WTC11 (cell line): ENCODE measurements at regions not wholly inside any gene's neighbourhood (a gene's known extent, or its start where the extent isn't known, plus 50 kb on each side); places are given as distances from the start of the nearest gene placed in this dataset.

Experiments
- ATAC-seq: fragments of 200-7000 bp; cut with Tn5 transposase; 2 replicates; pipeline ENCODE4 v1.10.0; 2021; ENCODE audit warnings: mild to moderate bottlenecking, moderate library complexity
- CTCF ChIA-PET: fragments of 300-600 bp; sonication (Branson Sonifier 250); formaldehyde crosslinking; loops from one replicate; lab custom pipeline; 2021; ENCODE audit warnings: antibody characterized with exemption; lab: Charles Lee
- POLR2A ChIA-PET: fragments of 350-600 bp; sonication (Branson Sonifier 250); formaldehyde crosslinking; loops from one replicate; lab custom pipeline; 2021; ENCODE audit warnings: antibody characterized with exemption; lab: Charles Lee
- DNase-seq: peaks from one replicate; pipeline ENCODE4 v3.0.0; 2021; ENCODE audit warnings: low spot score
- H3K27ac Mint-ChIP-seq: 2 replicates; pipeline ENCODE4 v1.8.0; 2021; ENCODE audit warnings: mixed read lengths
- H3K27me3 Mint-ChIP-seq: 2 replicates; pipeline ENCODE4 v1.8.0; 2021; ENCODE audit warnings: low read depth, mild to moderate bottlenecking, moderate library complexity, mixed read lengths
- H3K36me3 Mint-ChIP-seq: 2 replicates; pipeline ENCODE4 v1.8.0; 2021; ENCODE audit warnings: mixed read lengths
- H3K4me1 Mint-ChIP-seq: 2 replicates; pipeline ENCODE4 v1.8.0; 2022; ENCODE audit warnings: mixed read lengths
- H3K4me3 Mint-ChIP-seq: 2 replicates; pipeline ENCODE4 v1.8.0; 2021; ENCODE audit warnings: mild to moderate bottlenecking, moderate library complexity, mixed read lengths
- H3K9me3 Mint-ChIP-seq: 2 replicates; pipeline ENCODE4 v1.8.0; 2021; ENCODE audit warnings: mixed read lengths
- ELF4 ChIP-seq: sonication (generic); formaldehyde crosslinking; IDR thresholded peaks from 2 replicates; pipeline ENCODE4 v1.8.1; 2022; ENCODE audit warnings: low read depth, mild to moderate bottlenecking, moderate library complexity, missing genetic modification reagents
- EMX1 ChIP-seq: fragments of 250-450 bp; sonication (Bioruptor Pico); IDR thresholded peaks from 2 replicates; pipeline ENCODE4 v1.8.0; 2021; ENCODE audit warnings: mild to moderate bottlenecking
- FOXP1 ChIP-seq: sonication (generic); formaldehyde crosslinking; IDR thresholded peaks from 2 replicates; pipeline ENCODE4 v1.8.0; 2022; ENCODE audit warnings: missing genetic modification reagents, mild to moderate bottlenecking, moderate library complexity, borderline replicate concordance
- NFE2L1 ChIP-seq: sonication (generic); formaldehyde crosslinking; IDR thresholded peaks from 2 replicates; pipeline ENCODE4 v1.8.1; 2023; ENCODE audit warnings: missing genetic modification reagents
- NFYB ChIP-seq: sonication (generic); formaldehyde crosslinking; conservative IDR thresholded peaks from 2 replicates; pipeline ENCODE4 v1.8.0; 2022; ENCODE audit warnings: low read depth, missing genetic modification reagents
- NR2C2 ChIP-seq: sonication (generic); formaldehyde crosslinking; IDR thresholded peaks from 2 replicates; pipeline ENCODE4 v1.8.0; 2022; ENCODE audit warnings: mild to moderate bottlenecking, missing genetic modification reagents
- NR3C1 ChIP-seq: sonication (generic); formaldehyde crosslinking; conservative IDR thresholded peaks from 2 replicates; pipeline ENCODE4 v1.8.1; 2023; ENCODE audit warnings: low read depth, mild to moderate bottlenecking, missing genetic modification reagents
- RORB ChIP-seq: fragments of 250-450 bp; sonication (Bioruptor Pico); IDR thresholded peaks from 2 replicates; pipeline ENCODE4 v1.9.0; 2021; ENCODE audit warnings: mild to moderate bottlenecking
- TEAD1 ChIP-seq: sonication (generic); formaldehyde crosslinking; IDR thresholded peaks from 2 replicates; pipeline ENCODE4 v1.8.0; 2022; ENCODE audit warnings: mild to moderate bottlenecking, missing genetic modification reagents
- ZBTB21 ChIP-seq: sonication (generic); formaldehyde crosslinking; IDR thresholded peaks from 2 replicates; pipeline ENCODE4 v1.8.1; 2023; ENCODE audit warnings: mild to moderate bottlenecking, missing genetic modification reagents, borderline replicate concordance
- ZNF121 ChIP-seq: sonication (generic); formaldehyde crosslinking; IDR thresholded peaks from 2 replicates; pipeline ENCODE4 v1.8.0; 2023; ENCODE audit warnings: missing genetic modification reagents
- TF ChIP-seq, protein P1 (sequence below): fragments of 250-450 bp; sonication (Bioruptor Pico); IDR thresholded peaks from 2 replicates; pipeline ENCODE4 v1.9.0; 2021; ENCODE audit warnings: mild to moderate bottlenecking
- TF ChIP-seq, protein P2 (sequence below): sonication (generic); formaldehyde crosslinking; IDR thresholded peaks from 2 replicates; pipeline ENCODE4 v1.8.0; 2022; ENCODE audit warnings: missing genetic modification reagents
- TF ChIP-seq, protein P3 (sequence below): sonication (generic); formaldehyde crosslinking; IDR thresholded peaks from 2 replicates; pipeline ENCODE4 v1.8.0; 2023; ENCODE audit warnings: missing genetic modification reagents, mild to moderate bottlenecking, borderline replicate concordance
- TF ChIP-seq, protein P4 (sequence below): sonication (generic); formaldehyde crosslinking; conservative IDR thresholded peaks from 2 replicates; pipeline ENCODE4 v1.8.1; 2022; ENCODE audit warnings: mild to moderate bottlenecking, missing genetic modification reagents
- TF ChIP-seq, protein P5 (sequence below): sonication (generic); formaldehyde crosslinking; IDR thresholded peaks from 2 replicates; pipeline ENCODE4 v1.8.0; 2022; ENCODE audit warnings: mild to moderate bottlenecking, missing genetic modification reagents
- TF ChIP-seq, protein P6 (sequence below): sonication (generic); formaldehyde crosslinking; IDR thresholded peaks from 2 replicates; pipeline ENCODE4 v1.8.0; 2023; ENCODE audit warnings: mild to moderate bottlenecking, missing genetic modification reagents
- TF ChIP-seq, protein P7 (sequence below): sonication (generic); formaldehyde crosslinking; IDR thresholded peaks from 2 replicates; pipeline ENCODE4 v1.8.1; 2022; ENCODE audit warnings: mild to moderate bottlenecking, missing genetic modification reagents, moderate library complexity, borderline replicate concordance
- TF ChIP-seq, protein P8 (sequence below): sonication (generic); formaldehyde crosslinking; IDR thresholded peaks from 2 replicates; pipeline ENCODE4 v1.8.1; 2022; ENCODE audit warnings: low read depth, mild to moderate bottlenecking, moderate library complexity, missing genetic modification reagents, borderline replicate concordance
- TF ChIP-seq, protein P9 (sequence below): fragments of 250-450 bp; sonication (Bioruptor Pico); IDR thresholded peaks from 2 replicates; pipeline ENCODE4 v1.9.0; 2021; ENCODE audit warnings: moderate library complexity, mild to moderate bottlenecking, inconsistent platforms, borderline replicate concordance

DNA sequence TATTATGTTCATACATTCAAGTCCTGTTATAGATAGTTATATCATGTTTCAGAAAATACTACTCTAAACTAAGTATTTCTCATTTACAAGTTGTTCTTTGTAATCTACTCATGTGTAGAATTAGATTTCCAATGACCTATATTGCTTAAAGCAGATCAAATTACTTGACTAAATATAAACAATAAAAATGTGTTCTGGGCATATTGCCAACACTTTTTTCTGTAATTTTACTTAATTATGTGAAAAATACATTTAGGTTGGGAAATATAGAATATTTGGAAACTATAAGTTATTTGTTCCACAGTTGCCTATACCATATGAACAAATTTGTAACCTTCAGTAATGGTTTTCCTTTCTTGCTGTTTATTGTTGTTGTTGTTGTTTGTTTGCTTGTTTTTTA, 275.2 kb upstream of the PCDH9 start:
- no peaks in the 10 kb centered on the region for H3K36me3 Mint-ChIP-seq
- POLR2A ChIA-PET = no interaction called here
- TF ChIP-seq, protein P1, sequence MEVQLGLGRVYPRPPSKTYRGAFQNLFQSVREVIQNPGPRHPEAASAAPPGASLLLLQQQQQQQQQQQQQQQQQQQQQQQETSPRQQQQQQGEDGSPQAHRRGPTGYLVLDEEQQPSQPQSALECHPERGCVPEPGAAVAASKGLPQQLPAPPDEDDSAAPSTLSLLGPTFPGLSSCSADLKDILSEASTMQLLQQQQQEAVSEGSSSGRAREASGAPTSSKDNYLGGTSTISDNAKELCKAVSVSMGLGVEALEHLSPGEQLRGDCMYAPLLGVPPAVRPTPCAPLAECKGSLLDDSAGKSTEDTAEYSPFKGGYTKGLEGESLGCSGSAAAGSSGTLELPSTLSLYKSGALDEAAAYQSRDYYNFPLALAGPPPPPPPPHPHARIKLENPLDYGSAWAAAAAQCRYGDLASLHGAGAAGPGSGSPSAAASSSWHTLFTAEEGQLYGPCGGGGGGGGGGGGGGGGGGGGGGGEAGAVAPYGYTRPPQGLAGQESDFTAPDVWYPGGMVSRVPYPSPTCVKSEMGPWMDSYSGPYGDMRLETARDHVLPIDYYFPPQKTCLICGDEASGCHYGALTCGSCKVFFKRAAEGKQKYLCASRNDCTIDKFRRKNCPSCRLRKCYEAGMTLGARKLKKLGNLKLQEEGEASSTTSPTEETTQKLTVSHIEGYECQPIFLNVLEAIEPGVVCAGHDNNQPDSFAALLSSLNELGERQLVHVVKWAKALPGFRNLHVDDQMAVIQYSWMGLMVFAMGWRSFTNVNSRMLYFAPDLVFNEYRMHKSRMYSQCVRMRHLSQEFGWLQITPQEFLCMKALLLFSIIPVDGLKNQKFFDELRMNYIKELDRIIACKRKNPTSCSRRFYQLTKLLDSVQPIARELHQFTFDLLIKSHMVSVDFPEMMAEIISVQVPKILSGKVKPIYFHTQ (CRISPR knock-in tag) = no peak
- TF ChIP-seq ELF4 (CRISPR knock-in tag) (no peak), NR2C2 (CRISPR knock-in tag) (no peak), ZNF121 (CRISPR knock-in tag) (no peak), NFYB (CRISPR knock-in tag) (no peak), ZBTB21 (no peak), TEAD1 (CRISPR knock-in tag) (no peak), EMX1 (CRISPR knock-in tag) (no peak), NR3C1 (CRISPR knock-in tag) (no peak), RORB (CRISPR knock-in tag) (no peak), FOXP1 (no peak), NFE2L1 (no peak)
- TF ChIP-seq, protein P2, sequence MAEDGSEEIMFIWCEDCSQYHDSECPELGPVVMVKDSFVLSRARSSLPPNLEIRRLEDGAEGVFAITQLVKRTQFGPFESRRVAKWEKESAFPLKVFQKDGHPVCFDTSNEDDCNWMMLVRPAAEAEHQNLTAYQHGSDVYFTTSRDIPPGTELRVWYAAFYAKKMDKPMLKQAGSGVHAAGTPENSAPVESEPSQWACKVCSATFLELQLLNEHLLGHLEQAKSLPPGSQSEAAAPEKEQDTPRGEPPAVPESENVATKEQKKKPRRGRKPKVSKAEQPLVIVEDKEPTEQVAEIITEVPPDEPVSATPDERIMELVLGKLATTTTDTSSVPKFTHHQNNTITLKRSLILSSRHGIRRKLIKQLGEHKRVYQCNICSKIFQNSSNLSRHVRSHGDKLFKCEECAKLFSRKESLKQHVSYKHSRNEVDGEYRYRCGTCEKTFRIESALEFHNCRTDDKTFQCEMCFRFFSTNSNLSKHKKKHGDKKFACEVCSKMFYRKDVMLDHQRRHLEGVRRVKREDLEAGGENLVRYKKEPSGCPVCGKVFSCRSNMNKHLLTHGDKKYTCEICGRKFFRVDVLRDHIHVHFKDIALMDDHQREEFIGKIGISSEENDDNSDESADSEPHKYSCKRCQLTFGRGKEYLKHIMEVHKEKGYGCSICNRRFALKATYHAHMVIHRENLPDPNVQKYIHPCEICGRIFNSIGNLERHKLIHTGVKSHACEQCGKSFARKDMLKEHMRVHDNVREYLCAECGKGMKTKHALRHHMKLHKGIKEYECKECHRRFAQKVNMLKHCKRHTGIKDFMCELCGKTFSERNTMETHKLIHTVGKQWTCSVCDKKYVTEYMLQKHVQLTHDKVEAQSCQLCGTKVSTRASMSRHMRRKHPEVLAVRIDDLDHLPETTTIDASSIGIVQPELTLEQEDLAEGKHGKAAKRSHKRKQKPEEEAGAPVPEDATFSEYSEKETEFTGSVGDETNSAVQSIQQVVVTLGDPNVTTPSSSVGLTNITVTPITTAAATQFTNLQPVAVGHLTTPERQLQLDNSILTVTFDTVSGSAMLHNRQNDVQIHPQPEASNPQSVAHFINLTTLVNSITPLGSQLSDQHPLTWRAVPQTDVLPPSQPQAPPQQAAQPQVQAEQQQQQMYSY (CRISPR knock-in tag) = no peak
- TF ChIP-seq, protein P3, sequence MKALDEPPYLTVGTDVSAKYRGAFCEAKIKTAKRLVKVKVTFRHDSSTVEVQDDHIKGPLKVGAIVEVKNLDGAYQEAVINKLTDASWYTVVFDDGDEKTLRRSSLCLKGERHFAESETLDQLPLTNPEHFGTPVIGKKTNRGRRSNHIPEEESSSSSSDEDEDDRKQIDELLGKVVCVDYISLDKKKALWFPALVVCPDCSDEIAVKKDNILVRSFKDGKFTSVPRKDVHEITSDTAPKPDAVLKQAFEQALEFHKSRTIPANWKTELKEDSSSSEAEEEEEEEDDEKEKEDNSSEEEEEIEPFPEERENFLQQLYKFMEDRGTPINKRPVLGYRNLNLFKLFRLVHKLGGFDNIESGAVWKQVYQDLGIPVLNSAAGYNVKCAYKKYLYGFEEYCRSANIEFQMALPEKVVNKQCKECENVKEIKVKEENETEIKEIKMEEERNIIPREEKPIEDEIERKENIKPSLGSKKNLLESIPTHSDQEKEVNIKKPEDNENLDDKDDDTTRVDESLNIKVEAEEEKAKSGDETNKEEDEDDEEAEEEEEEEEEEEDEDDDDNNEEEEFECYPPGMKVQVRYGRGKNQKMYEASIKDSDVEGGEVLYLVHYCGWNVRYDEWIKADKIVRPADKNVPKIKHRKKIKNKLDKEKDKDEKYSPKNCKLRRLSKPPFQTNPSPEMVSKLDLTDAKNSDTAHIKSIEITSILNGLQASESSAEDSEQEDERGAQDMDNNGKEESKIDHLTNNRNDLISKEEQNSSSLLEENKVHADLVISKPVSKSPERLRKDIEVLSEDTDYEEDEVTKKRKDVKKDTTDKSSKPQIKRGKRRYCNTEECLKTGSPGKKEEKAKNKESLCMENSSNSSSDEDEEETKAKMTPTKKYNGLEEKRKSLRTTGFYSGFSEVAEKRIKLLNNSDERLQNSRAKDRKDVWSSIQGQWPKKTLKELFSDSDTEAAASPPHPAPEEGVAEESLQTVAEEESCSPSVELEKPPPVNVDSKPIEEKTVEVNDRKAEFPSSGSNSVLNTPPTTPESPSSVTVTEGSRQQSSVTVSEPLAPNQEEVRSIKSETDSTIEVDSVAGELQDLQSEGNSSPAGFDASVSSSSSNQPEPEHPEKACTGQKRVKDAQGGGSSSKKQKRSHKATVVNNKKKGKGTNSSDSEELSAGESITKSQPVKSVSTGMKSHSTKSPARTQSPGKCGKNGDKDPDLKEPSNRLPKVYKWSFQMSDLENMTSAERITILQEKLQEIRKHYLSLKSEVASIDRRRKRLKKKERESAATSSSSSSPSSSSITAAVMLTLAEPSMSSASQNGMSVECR (CRISPR knock-in tag) = no peak
- TF ChIP-seq, protein P4, sequence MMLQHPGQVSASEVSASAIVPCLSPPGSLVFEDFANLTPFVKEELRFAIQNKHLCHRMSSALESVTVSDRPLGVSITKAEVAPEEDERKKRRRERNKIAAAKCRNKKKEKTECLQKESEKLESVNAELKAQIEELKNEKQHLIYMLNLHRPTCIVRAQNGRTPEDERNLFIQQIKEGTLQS (CRISPR knock-in tag) = no peak
- TF ChIP-seq, protein P5, sequence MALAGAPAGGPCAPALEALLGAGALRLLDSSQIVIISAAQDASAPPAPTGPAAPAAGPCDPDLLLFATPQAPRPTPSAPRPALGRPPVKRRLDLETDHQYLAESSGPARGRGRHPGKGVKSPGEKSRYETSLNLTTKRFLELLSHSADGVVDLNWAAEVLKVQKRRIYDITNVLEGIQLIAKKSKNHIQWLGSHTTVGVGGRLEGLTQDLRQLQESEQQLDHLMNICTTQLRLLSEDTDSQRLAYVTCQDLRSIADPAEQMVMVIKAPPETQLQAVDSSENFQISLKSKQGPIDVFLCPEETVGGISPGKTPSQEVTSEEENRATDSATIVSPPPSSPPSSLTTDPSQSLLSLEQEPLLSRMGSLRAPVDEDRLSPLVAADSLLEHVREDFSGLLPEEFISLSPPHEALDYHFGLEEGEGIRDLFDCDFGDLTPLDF (CRISPR knock-in tag) = no peak
- TF ChIP-seq, protein P6, sequence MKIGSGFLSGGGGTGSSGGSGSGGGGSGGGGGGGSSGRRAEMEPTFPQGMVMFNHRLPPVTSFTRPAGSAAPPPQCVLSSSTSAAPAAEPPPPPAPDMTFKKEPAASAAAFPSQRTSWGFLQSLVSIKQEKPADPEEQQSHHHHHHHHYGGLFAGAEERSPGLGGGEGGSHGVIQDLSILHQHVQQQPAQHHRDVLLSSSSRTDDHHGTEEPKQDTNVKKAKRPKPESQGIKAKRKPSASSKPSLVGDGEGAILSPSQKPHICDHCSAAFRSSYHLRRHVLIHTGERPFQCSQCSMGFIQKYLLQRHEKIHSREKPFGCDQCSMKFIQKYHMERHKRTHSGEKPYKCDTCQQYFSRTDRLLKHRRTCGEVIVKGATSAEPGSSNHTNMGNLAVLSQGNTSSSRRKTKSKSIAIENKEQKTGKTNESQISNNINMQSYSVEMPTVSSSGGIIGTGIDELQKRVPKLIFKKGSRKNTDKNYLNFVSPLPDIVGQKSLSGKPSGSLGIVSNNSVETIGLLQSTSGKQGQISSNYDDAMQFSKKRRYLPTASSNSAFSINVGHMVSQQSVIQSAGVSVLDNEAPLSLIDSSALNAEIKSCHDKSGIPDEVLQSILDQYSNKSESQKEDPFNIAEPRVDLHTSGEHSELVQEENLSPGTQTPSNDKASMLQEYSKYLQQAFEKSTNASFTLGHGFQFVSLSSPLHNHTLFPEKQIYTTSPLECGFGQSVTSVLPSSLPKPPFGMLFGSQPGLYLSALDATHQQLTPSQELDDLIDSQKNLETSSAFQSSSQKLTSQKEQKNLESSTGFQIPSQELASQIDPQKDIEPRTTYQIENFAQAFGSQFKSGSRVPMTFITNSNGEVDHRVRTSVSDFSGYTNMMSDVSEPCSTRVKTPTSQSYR (CRISPR knock-in tag) = no peak
- TF ChIP-seq, protein P7, sequence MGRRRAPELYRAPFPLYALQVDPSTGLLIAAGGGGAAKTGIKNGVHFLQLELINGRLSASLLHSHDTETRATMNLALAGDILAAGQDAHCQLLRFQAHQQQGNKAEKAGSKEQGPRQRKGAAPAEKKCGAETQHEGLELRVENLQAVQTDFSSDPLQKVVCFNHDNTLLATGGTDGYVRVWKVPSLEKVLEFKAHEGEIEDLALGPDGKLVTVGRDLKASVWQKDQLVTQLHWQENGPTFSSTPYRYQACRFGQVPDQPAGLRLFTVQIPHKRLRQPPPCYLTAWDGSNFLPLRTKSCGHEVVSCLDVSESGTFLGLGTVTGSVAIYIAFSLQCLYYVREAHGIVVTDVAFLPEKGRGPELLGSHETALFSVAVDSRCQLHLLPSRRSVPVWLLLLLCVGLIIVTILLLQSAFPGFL (CRISPR knock-in tag) = no peak
- TF ChIP-seq, protein P8, sequence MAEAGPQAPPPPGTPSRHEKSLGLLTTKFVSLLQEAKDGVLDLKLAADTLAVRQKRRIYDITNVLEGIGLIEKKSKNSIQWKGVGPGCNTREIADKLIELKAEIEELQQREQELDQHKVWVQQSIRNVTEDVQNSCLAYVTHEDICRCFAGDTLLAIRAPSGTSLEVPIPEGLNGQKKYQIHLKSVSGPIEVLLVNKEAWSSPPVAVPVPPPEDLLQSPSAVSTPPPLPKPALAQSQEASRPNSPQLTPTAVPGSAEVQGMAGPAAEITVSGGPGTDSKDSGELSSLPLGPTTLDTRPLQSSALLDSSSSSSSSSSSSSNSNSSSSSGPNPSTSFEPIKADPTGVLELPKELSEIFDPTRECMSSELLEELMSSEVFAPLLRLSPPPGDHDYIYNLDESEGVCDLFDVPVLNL (CRISPR knock-in tag) = no peak
- TF ChIP-seq, protein P9, sequence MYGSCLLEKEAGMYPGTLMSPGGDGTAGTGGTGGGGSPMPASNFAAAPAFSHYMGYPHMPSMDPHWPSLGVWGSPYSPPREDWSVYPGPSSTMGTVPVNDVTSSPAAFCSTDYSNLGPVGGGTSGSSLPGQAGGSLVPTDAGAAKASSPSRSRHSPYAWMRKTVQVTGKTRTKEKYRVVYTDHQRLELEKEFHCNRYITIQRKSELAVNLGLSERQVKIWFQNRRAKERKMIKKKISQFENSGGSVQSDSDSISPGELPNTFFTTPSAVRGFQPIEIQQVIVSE (CRISPR knock-in tag) = no peak
- TF ChIP-seq, all 79 proteins: peak for 0
- Mint-ChIP-seq H3K4me1 (peaks cover 9% of the 10 kb centered on the region), H3K27ac (no peak overlapping the region), H3K27me3 (no peaks in the 10 kb centered on the region), H3K4me3 (no peak overlapping the region), H3K9me3 (0 out of 2 replicates have a peak, but pooled peaks cover 4% of the 10 kb centered on the region)
- ATAC-seq (no peak), DNase-seq (no peak)
- CTCF ChIA-PET = no interaction called here
